Calu3 (cell line): ENCODE measurements at regions not wholly inside any gene's neighbourhood (a gene's known extent, or its start where the extent isn't known, plus 50 kb on each side); places are given as distances from the start of the nearest gene placed in this dataset.

ENCODE experiments used
- BruUV-seq: library from RNA; stranded (reverse); fragments of 400-500 nt; replicated peaks from 2 replicates; lab custom pipeline; 2021; lab: Mats Ljungman, UMichigan
- CTCF ChIA-PET: fragments of 300-600 bp; sonication (Branson Sonifier 250); formaldehyde crosslinking; loops from one replicate; lab custom pipeline; 2022; ENCODE audit warnings: antibody characterized with exemption; lab: Charles Lee
- DNase-seq: peaks from one replicate; pipeline ENCODE4 v3.0.0; 2022
- H3K27ac Mint-ChIP-seq: one replicate; pipeline ENCODE4 v1.8.0; 2022; ENCODE audit warnings: mixed read lengths; ENCODE audit not compliant: unreplicated experiment
- H3K27me3 Mint-ChIP-seq: one replicate; pipeline ENCODE4 v1.8.0; 2022; ENCODE audit warnings: mixed read lengths; ENCODE audit not compliant: unreplicated experiment
- H3K36me3 Mint-ChIP-seq: one replicate; pipeline ENCODE4 v1.8.0; 2022; ENCODE audit warnings: mild to moderate bottlenecking, moderate library complexity, mixed read lengths; ENCODE audit not compliant: insufficient read depth, unreplicated experiment
- H3K4me1 Mint-ChIP-seq: one replicate; pipeline ENCODE4 v1.8.0; 2022; ENCODE audit warnings: mild to moderate bottlenecking, low read depth, mixed read lengths; ENCODE audit not compliant: unreplicated experiment
- H3K4me3 Mint-ChIP-seq: one replicate; pipeline ENCODE4 v1.8.0; 2022; ENCODE audit warnings: mild to moderate bottlenecking, low read depth, moderate library complexity, mixed read lengths; ENCODE audit not compliant: unreplicated experiment
- H3K9me3 Mint-ChIP-seq: one replicate; pipeline ENCODE4 v1.8.0; 2022; ENCODE audit warnings: low read depth, mixed read lengths; ENCODE audit not compliant: unreplicated experiment
- CTCF ChIP-seq: fragments of 200-600 bp; IDR thresholded peaks from one replicate; pipeline ENCODE4 v1.8.0; 2022; ENCODE audit warnings: antibody characterized with exemption; ENCODE audit not compliant: unreplicated experiment
- intact Hi-C: fragments of 100-400 bp; cut with micrococcal nuclease; formaldehyde crosslinking; loops from one replicate; pipeline ENCODE4 v1.10.0; 2022; ENCODE audit not compliant: unreplicated experiment

GRCh38 chr11:134785059-134785458 lies 373.0 kb upstream of the B3GAT1 start:
- Mint-ChIP-seq H3K9me3 (peaks cover 17% of the 10 kb centered on the region), H3K27me3 (no peaks in the 10 kb centered on the region), H3K4me1 (no peaks in the 10 kb centered on the region), H3K4me3 (no peak overlapping the region), H3K36me3 (no peaks in the 10 kb centered on the region), H3K27ac (no peak overlapping the region)
- no peak for TF ChIP-seq CTCF
- no peak for DNase-seq
- no TSS peak for BruUV-seq
- intact Hi-C loops = no loop called here
- CTCF ChIA-PET = no interaction called here

GRCh38 chr11:134784568-134784967 lies 372.5 kb upstream of the B3GAT1 start:
- CTCF ChIA-PET = no interaction called here
- intact Hi-C loops = no loop called here
- Mint-ChIP-seq H3K9me3 (peaks cover 18% of the 10 kb centered on the region), H3K27ac (no peak overlapping the region), H3K4me1 (no peaks in the 10 kb centered on the region), H3K4me3 (no peak overlapping the region), H3K36me3 (no peaks in the 10 kb centered on the region), H3K27me3 (no peaks in the 10 kb centered on the region)
- TF ChIP-seq CTCF = no peak
- no TSS peak for BruUV-seq
- no peak for DNase-seq

GRCh38 chr11:134784046-134784445 lies 372.0 kb upstream of the B3GAT1 start:
- Mint-ChIP-seq H3K36me3 (no peaks in the 10 kb centered on the region), H3K27ac (no peak overlapping the region), H3K27me3 (no peaks in the 10 kb centered on the region), H3K4me3 (no peak overlapping the region), H3K4me1 (no peaks in the 10 kb centered on the region), H3K9me3 (peaks cover 21% of the 10 kb centered on the region)
- BruUV-seq = no TSS peak
- DNase-seq = no peak
- intact Hi-C loops = no loop called here
- CTCF ChIA-PET = no interaction called here
- TF ChIP-seq CTCF = no peak

- H3K36me3 Mint-ChIP-seq = no peaks in the 10 kb centered on the region
- CTCF ChIA-PET = no interaction called here
- no peak for DNase-seq
- no TSS peak for BruUV-seq
- H3K9me3 Mint-ChIP-seq = peaks cover 21% of the 10 kb centered on the region
- H3K4me1 Mint-ChIP-seq = no peaks in the 10 kb centered on the region
- H3K27ac Mint-ChIP-seq = no peak overlapping the region
- no peaks in the 10 kb centered on the region for H3K27me3 Mint-ChIP-seq
- no peak for TF ChIP-seq CTCF
- intact Hi-C loops = no loop called here
- no peak overlapping the region for H3K4me3 Mint-ChIP-seq
Observed at GRCh38 chr11:134783234-134783633, 371.2 kb upstream of the B3GAT1 start.
